ENCODE measurements at regions not wholly inside any gene's neighbourhood (a gene's known extent, or its start where the extent isn't known, plus 50 kb on each side); places are given as distances from the start of the nearest gene placed in this dataset.

DNA sequence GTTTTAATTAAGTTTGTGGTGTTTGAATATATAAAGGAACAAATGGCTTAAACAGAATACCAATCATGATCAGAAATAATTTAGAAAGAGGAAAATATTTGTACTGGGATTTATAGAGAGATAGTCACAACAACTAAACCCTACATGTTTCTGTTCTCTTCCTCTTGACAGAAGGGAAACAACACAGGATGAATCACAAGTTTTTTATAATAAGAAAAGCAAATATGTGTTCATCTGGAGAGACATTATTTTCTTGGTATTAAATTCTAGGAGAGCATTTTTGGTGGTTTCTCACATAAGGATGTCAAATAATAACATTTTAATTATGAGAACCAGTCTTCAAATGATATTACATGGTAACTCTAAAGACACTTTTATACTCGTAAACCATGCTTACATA, 232.9 kb upstream of the PKP2 start:
- TF ChIP-seq, protein P1, sequence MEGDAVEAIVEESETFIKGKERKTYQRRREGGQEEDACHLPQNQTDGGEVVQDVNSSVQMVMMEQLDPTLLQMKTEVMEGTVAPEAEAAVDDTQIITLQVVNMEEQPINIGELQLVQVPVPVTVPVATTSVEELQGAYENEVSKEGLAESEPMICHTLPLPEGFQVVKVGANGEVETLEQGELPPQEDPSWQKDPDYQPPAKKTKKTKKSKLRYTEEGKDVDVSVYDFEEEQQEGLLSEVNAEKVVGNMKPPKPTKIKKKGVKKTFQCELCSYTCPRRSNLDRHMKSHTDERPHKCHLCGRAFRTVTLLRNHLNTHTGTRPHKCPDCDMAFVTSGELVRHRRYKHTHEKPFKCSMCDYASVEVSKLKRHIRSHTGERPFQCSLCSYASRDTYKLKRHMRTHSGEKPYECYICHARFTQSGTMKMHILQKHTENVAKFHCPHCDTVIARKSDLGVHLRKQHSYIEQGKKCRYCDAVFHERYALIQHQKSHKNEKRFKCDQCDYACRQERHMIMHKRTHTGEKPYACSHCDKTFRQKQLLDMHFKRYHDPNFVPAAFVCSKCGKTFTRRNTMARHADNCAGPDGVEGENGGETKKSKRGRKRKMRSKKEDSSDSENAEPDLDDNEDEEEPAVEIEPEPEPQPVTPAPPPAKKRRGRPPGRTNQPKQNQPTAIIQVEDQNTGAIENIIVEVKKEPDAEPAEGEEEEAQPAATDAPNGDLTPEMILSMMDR (conservative IDR thresholded peaks at IDR 0.05; ENCODE audit: low read length): no peak
- TF ChIP-seq EZH2phosphoT487 (IDR thresholded peaks at IDR 0.05; ENCODE audit: borderline replicate concordance): no peak

Measured in Loucy (cell line).